PC-9 (cell line): ENCODE measurements at regions not wholly inside any gene's neighbourhood (a gene's known extent, or its start where the extent isn't known, plus 50 kb on each side); places are given as distances from the start of the nearest gene placed in this dataset.
"Not testable (repeated sequence)": the region's sequence is repeated elsewhere in the genome, so short reads cannot be mapped to it uniquely, and the experiment has no call there.

Experiments used
- BruUV-seq: library from RNA; stranded (reverse); fragments of 400-500 nt; replicated peaks from 2 replicates; lab custom pipeline; 2021; lab: Mats Ljungman, UMichigan
- CTCF ChIA-PET: fragments of 300-600 bp; sonication (Branson Sonifier 250); formaldehyde crosslinking; loops from one replicate; lab custom pipeline; 2022; ENCODE audit warnings: antibody characterized with exemption; lab: Charles Lee
- POLR2A ChIA-PET: fragments of 300-600 bp; sonication (Branson Sonifier 250); formaldehyde crosslinking; loops from one replicate; lab custom pipeline; 2022; ENCODE audit warnings: antibody characterized with exemption; ENCODE audit not compliant: unreplicated experiment; lab: Charles Lee
- DNase-seq, 2 experiments: peaks; one replicate each; pipeline versions ENCODE4 v3.0.0 to v3.0.0-alpha.2; 2015 to 2022; ENCODE audit warnings: mixed read lengths in 1 of 2
- H2AFZ ChIP-seq: fragments of 200-600 bp; sonication (generic); 2 replicates; pipeline ENCODE4 v1.8.1; 2017; ENCODE audit warnings: antibody characterized with exemption
- H3F3A ChIP-seq: fragments of 200-600 bp; sonication (generic); 2 replicates; pipeline ENCODE4 v1.8.1; 2017; ENCODE audit warnings: antibody characterized with exemption, mild to moderate bottlenecking, low read depth; ENCODE audit not compliant: insufficient read depth
- H3K27ac ChIP-seq: fragments of 200-600 bp; sonication (generic); 2 replicates; pipeline ENCODE4 v1.6.1; 2016; ENCODE audit warnings: mixed run types
- H3K27me3 ChIP-seq: fragments of 200-600 bp; sonication (generic); 2 replicates; pipeline ENCODE4 v1.6.1; 2016; ENCODE audit warnings: low read depth, mixed run types; ENCODE audit not compliant: insufficient read depth
- H3K36me3 ChIP-seq: fragments of 200-600 bp; sonication (generic); 2 replicates; pipeline ENCODE4 v1.6.1; 2016; ENCODE audit warnings: low read depth, mixed run types
- H3K4me1 ChIP-seq: fragments of 200-600 bp; sonication (generic); replicated peaks from 2 replicates; pipeline ENCODE4 v1.6.1; 2016; ENCODE audit warnings: mixed run types; ENCODE audit not compliant: insufficient read depth
- H3K4me2 ChIP-seq: fragments of 200-600 bp; sonication (generic); 2 replicates; pipeline ENCODE4 v1.6.1; 2017; ENCODE audit warnings: mixed run types
- H3K4me3 ChIP-seq: fragments of 200-600 bp; sonication (generic); 2 replicates; pipeline ENCODE4 v1.6.1; 2016; ENCODE audit warnings: mixed run types
- H3K79me2 ChIP-seq: fragments of 200-600 bp; sonication (generic); 2 replicates; pipeline ENCODE4 v1.6.1; 2017; ENCODE audit warnings: low read depth, mixed run types
- H3K9me2 ChIP-seq: fragments of 200-600 bp; sonication (generic); 2 replicates; pipeline ENCODE4 v1.8.1; 2017; ENCODE audit warnings: mild to moderate bottlenecking; ENCODE audit not compliant: insufficient read depth
- H3K9me3 ChIP-seq: fragments of 200-600 bp; sonication (generic); 2 replicates; pipeline ENCODE4 v1.8.1; 2016; ENCODE audit warnings: low read depth; ENCODE audit not compliant: insufficient read depth
- H4K20me1 ChIP-seq: fragments of 200-600 bp; sonication (generic); 2 replicates; pipeline ENCODE4 v1.8.1; 2017; ENCODE audit not compliant: insufficient read depth
- EZH2 ChIP-seq: fragments of 200-600 bp; sonication (generic); IDR thresholded peaks from 2 replicates; pipeline ENCODE4 v1.8.0; 2017; ENCODE audit warnings: antibody characterized with exemption, low read depth
- intact Hi-C: fragments of 100-400 bp; cut with micrococcal nuclease; formaldehyde crosslinking; loops from one replicate; pipeline ENCODE4 v1.10.0; 2022; ENCODE audit not compliant: unreplicated experiment
- TF ChIP-seq, protein P1 (sequence below): fragments of 200-600 bp; sonication (generic); conservative IDR thresholded peaks from 2 replicates; pipeline ENCODE4 v1.6.1; 2017; ENCODE audit warnings: mixed run types, antibody characterized with exemption, mild to moderate bottlenecking, moderate library complexity

DNA sequence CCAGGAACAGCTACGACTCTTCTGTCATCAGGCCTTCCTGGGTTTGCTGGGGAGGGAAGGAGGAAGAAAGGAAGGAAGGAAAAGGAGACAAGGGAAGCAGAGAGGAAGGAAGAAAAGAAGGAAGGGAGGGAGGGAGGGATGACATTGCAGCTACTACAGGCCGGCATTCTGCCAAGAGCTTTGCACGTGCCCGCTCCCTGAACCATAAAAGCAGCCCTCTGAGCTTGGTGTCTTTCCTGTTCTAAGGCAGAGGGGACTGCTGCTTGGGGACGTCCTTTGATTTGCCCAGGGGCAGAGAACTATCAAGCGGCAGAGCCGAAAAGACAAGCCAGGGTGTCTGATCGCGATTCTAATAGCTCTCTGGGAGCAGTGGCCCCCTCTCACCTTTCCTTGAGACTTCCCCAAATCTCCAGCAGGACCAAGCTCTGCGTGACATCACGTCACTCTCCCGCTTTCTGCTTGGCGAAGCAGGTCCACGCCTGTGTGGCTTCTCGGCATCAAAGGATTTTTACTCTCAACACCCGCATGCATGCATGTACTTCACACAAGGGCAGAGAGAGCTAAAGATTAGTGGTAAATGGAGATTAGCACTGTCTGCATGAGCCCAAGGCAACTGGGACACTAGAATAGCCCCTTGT is 167.8 kb upstream of the AUTS2 start:
- DNase-seq = no peak
- Histone ChIP-seq H3K9me3 (no peaks in the 10 kb centered on the region; the same call in 1 of the 2 replicates), H3K36me3 (no peaks in the 10 kb centered on the region), H3K79me2 (no peaks in the 10 kb centered on the region), H3K9me2 (no peaks in the 10 kb centered on the region), H2AFZ (no peak overlapping the region), H3K4me1 (no peaks in the 10 kb centered on the region), H3K27ac (no peak overlapping the region), H3K27me3 (no peaks in the 10 kb centered on the region), H3F3A (no peaks in the 10 kb centered on the region), H3K4me2 (no peak overlapping the region), H3K4me3 (no peak overlapping the region), H4K20me1 (no peaks in the 10 kb centered on the region; the same call in 1 of the 2 replicates)
- no TSS peak for BruUV-seq
- ChIA-PET POLR2A (no interaction called here), CTCF (no interaction called here)
- no peak for TF ChIP-seq EZH2
- TF ChIP-seq, protein P1, sequence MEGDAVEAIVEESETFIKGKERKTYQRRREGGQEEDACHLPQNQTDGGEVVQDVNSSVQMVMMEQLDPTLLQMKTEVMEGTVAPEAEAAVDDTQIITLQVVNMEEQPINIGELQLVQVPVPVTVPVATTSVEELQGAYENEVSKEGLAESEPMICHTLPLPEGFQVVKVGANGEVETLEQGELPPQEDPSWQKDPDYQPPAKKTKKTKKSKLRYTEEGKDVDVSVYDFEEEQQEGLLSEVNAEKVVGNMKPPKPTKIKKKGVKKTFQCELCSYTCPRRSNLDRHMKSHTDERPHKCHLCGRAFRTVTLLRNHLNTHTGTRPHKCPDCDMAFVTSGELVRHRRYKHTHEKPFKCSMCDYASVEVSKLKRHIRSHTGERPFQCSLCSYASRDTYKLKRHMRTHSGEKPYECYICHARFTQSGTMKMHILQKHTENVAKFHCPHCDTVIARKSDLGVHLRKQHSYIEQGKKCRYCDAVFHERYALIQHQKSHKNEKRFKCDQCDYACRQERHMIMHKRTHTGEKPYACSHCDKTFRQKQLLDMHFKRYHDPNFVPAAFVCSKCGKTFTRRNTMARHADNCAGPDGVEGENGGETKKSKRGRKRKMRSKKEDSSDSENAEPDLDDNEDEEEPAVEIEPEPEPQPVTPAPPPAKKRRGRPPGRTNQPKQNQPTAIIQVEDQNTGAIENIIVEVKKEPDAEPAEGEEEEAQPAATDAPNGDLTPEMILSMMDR = no peak
- intact Hi-C loops = no loop called here

DNA sequence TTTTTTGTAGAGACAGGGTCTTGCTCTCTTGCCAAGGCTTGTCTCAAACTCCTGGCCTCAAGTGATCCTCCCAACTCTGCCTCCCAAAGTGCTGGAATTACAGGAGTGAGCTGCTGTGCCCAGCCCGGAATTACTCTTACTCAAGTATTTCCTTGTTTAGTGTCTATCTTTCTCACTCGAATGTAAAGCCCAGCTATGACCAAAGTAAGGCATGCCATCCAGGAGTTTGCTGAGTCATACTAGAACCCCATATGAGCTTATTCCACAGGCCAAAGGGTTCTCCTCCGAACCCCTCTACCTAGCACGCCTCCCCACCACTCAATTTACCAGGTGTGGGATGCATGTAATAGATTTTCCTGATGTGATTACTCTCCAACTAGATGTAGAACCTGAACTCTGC is 166.6 kb upstream of the AUTS2 start:
- no peaks in the 10 kb centered on the region; the same call in 1 of the 2 replicates for H3K9me3 ChIP-seq
- CTCF ChIA-PET = no interaction called here
- H3K4me3 ChIP-seq = no peak overlapping the region
- no peaks in the 10 kb centered on the region for H3K4me1 ChIP-seq
- DNase-seq = no peak
- no peaks in the 10 kb centered on the region for H3K27me3 ChIP-seq
- no peaks in the 10 kb centered on the region for H3K9me2 ChIP-seq
- POLR2A ChIA-PET = no interaction called here
- H4K20me1 ChIP-seq = no peaks in the 10 kb centered on the region; the same call in 1 of the 2 replicates
- TF ChIP-seq, protein P1 = no peak
- TF ChIP-seq EZH2 = no peak
- H3F3A ChIP-seq = no peaks in the 10 kb centered on the region
- BruUV-seq = no TSS peak
- H3K27ac ChIP-seq = no peak overlapping the region
- intact Hi-C loops = no loop called here
- H3K4me2 ChIP-seq = no peak overlapping the region
- no peaks in the 10 kb centered on the region for H3K79me2 ChIP-seq
- H2AFZ ChIP-seq = no peak overlapping the region
- no peaks in the 10 kb centered on the region for H3K36me3 ChIP-seq

DNA sequence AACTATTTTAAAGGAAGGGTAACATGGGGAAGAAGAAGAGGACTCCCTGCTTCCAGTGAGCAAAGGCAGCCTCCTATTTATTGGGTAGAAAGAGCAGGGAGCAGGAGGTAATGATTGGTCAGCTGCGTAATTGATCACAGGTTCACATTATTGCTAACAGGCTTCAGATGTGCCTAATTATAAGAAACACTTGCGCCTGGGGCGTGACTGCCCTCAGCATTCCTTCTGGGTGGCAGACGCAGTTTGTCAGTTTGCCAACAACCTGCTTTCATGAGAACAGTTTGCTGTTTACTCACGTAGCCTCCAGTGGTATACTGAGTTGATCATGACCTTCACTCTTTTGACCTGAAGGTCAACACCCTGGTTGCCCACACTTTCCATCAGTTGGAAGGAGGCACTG is 166.0 kb upstream of the AUTS2 start:
- H3K9me3 ChIP-seq, intact Hi-C loops, H2AFZ ChIP-seq, H4K20me1 ChIP-seq, H3K27ac ChIP-seq, H3K4me1 ChIP-seq, DNase-seq, BruUV-seq, H3F3A ChIP-seq, H3K9me2 ChIP-seq, H3K4me3 ChIP-seq, POLR2A ChIA-PET, H3K27me3 ChIP-seq, H3K4me2 ChIP-seq, CTCF ChIA-PET, H3K36me3 ChIP-seq, H3K79me2 ChIP-seq: not testable (repeated sequence)

DNA sequence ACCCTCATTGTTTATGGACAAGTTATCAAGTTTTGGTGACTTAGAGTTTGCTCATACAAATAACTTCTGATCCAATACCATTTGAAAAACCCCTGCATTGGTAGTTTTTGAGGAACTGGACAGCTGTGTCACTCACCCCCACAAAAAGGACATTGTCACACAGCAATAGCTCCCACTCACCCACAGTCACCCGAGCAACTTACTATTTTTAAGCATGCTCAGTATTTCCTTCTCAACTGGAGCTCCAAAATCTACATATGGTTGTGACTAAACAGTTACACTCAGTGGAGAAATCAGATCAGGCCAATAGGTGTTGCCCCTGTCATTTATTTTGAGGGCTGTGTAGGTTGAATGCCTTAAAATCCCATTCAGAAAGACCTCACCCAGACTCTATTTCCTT is 165.2 kb upstream of the AUTS2 start:
- Histone ChIP-seq H3K79me2 (no peaks in the 10 kb centered on the region), H3K36me3 (no peaks in the 10 kb centered on the region), H3K4me3 (no peak overlapping the region), H3K4me2 (no peak overlapping the region), H3K9me3 (no peaks in the 10 kb centered on the region; the same call in 1 of the 2 replicates), H3K27me3 (no peaks in the 10 kb centered on the region), H3K9me2 (no peaks in the 10 kb centered on the region), H3K27ac (no peak overlapping the region), H2AFZ (no peak overlapping the region), H3K4me1 (no peaks in the 10 kb centered on the region), H3F3A (no peaks in the 10 kb centered on the region), H4K20me1 (no peaks in the 10 kb centered on the region; the same call in 1 of the 2 replicates)
- CTCF ChIA-PET = no interaction called here
- intact Hi-C loops = no loop called here
- BruUV-seq = no TSS peak
- DNase-seq = no peak
- no peak for TF ChIP-seq EZH2
- TF ChIP-seq, protein P1 = no peak
- POLR2A ChIA-PET = no interaction called here
